Caco-2 (cell line): ENCODE measurements at regions not wholly inside any gene's neighbourhood (a gene's known extent, or its start where the extent isn't known, plus 50 kb on each side); places are given as distances from the start of the nearest gene placed in this dataset.

ENCODE experiments used
- BruUV-seq: library from RNA; stranded (reverse); fragments of 400-500 nt; replicated peaks from 2 replicates; lab custom pipeline; 2021; lab: Mats Ljungman, UMichigan
- CTCF ChIA-PET: fragments of 300-600 bp; sonication (Branson Sonifier 250); formaldehyde crosslinking; loops from one replicate; lab custom pipeline; 2022; ENCODE audit warnings: antibody characterized with exemption; lab: Charles Lee
- POLR2A ChIA-PET: fragments of 300-600 bp; sonication (Branson Sonifier 250); formaldehyde crosslinking; loops from one replicate; lab custom pipeline; 2022; ENCODE audit warnings: antibody characterized with exemption; lab: Charles Lee
- DNase-seq, 2 experiments: peaks; one replicate each; pipeline versions ENCODE4 v3.0.0 to v3.0.0-alpha.2; 2020 to 2022
- H3K27me3 ChIP-seq: replicated peaks from 2 replicates; pipeline ENCODE4 v1.6.0; 2011; ENCODE audit warnings: low read length; ENCODE audit not compliant: control insufficient read depth, insufficient read depth
- H3K36me3 ChIP-seq: 2 replicates; pipeline ENCODE4 v1.5.1; 2011; ENCODE audit warnings: low read length; ENCODE audit not compliant: control insufficient read depth, insufficient read depth
- H3K4me1 ChIP-seq: fragments of 250-450 bp; sonication (Bioruptor Pico); 2 replicates; pipeline ENCODE4 v1.5.1; 2020; ENCODE audit warnings: mild to moderate bottlenecking
- H3K4me3 ChIP-seq: 2 replicates; pipeline ENCODE4 v1.5.1; 2011; ENCODE audit warnings: low read depth, mild to moderate bottlenecking, control low read depth, low read length
- H3K9me3 ChIP-seq: fragments of 250-450 bp; sonication (Bioruptor Pico); 2 replicates; pipeline ENCODE4 v1.5.1; 2020; ENCODE audit warnings: mild to moderate bottlenecking, moderate library complexity
- H3K27ac Mint-ChIP-seq: one replicate; pipeline ENCODE4 v1.8.0; 2022; ENCODE audit warnings: mixed read lengths; ENCODE audit not compliant: unreplicated experiment
- H3K27me3 Mint-ChIP-seq: one replicate; pipeline ENCODE4 v1.8.0; 2022; ENCODE audit warnings: mixed read lengths; ENCODE audit not compliant: insufficient read depth, unreplicated experiment
- H3K36me3 Mint-ChIP-seq: one replicate; pipeline ENCODE4 v1.8.0; 2022; ENCODE audit warnings: mild to moderate bottlenecking, mixed read lengths; ENCODE audit not compliant: insufficient read depth, unreplicated experiment
- H3K4me1 Mint-ChIP-seq: one replicate; pipeline ENCODE4 v1.8.0; 2022; ENCODE audit warnings: low read depth, mixed read lengths; ENCODE audit not compliant: unreplicated experiment
- H3K4me3 Mint-ChIP-seq: one replicate; pipeline ENCODE4 v1.8.0; 2022; ENCODE audit warnings: mild to moderate bottlenecking, moderate library complexity, mixed read lengths; ENCODE audit not compliant: unreplicated experiment
- H3K9me3 Mint-ChIP-seq: one replicate; pipeline ENCODE4 v1.8.0; 2022; ENCODE audit warnings: mixed read lengths; ENCODE audit not compliant: unreplicated experiment
- intact Hi-C: fragments of 100-400 bp; cut with micrococcal nuclease; formaldehyde crosslinking; loops from one replicate; pipeline ENCODE4 v1.10.0; 2022; ENCODE audit not compliant: unreplicated experiment
- TF ChIP-seq, protein P1 (sequence below), 2 experiments: fragments of 200-600 bp in 1 of 2; IDR thresholded peaks; 1 replicate in 1 of 2; 2 replicates in 1 of 2; pipeline versions ENCODE4 v1.5.1 to v1.8.0; 2011 to 2022; ENCODE audit warnings: antibody characterized with exemption in 1 of 2, control low read depth in 1 of 2, inconsistent platforms in 1 of 2, low read depth in 1 of 2, low read length in 1 of 2, mild to moderate bottlenecking in 1 of 2, moderate library complexity in 1 of 2; ENCODE audit not compliant: insufficient read depth in 1 of 2, severe bottlenecking in 1 of 2, unreplicated experiment in 1 of 2

DNA sequence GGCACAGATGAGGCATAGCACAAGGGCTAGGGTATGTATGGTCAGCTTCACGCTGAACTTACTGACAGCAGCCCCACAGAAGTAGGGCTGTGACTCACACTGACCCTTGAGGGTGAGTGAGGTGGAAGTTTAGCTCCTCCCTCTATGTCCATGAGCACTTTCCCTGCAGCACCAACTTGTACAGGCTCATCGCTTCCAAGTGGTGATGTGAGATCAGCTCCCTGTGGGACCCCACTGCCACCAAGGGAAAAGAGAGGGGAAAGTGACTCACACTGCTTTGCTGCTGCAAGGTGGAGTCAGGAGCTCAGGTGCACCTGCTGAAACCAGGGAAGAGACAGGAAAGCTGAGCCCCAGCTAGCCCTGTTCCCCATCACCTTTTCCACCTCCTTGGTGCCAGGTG, 91.5 kb downstream of the TEX51 start:
- ChIA-PET POLR2A (no interaction called here), CTCF (interaction anchor here (1.2 kb wide), 1 partner anchor 20 kb away, joined by 3 read pairs; no protein-coding TSS in a partner anchor)
- no peaks in the 10 kb centered on the region for H3K36me3 Mint-ChIP-seq
- peaks cover 18% of the 10 kb centered on the region for H3K4me1 ChIP-seq
- TF ChIP-seq, protein P1, sequence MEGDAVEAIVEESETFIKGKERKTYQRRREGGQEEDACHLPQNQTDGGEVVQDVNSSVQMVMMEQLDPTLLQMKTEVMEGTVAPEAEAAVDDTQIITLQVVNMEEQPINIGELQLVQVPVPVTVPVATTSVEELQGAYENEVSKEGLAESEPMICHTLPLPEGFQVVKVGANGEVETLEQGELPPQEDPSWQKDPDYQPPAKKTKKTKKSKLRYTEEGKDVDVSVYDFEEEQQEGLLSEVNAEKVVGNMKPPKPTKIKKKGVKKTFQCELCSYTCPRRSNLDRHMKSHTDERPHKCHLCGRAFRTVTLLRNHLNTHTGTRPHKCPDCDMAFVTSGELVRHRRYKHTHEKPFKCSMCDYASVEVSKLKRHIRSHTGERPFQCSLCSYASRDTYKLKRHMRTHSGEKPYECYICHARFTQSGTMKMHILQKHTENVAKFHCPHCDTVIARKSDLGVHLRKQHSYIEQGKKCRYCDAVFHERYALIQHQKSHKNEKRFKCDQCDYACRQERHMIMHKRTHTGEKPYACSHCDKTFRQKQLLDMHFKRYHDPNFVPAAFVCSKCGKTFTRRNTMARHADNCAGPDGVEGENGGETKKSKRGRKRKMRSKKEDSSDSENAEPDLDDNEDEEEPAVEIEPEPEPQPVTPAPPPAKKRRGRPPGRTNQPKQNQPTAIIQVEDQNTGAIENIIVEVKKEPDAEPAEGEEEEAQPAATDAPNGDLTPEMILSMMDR (IDR thresholded peaks at IDR 0.05; ENCODE audit: insufficient read depth in 1 of 2, low read depth in 1 of 2, low read length in 1 of 2, severe bottlenecking in 1 of 2, unreplicated experiment in 1 of 2), result no peak
- no peaks in the 10 kb centered on the region for H3K36me3 ChIP-seq
- no peaks in the 10 kb centered on the region for H3K27me3 Mint-ChIP-seq
- no peaks in the 10 kb centered on the region for H3K9me3 ChIP-seq
- DNase-seq, result no peak
- BruUV-seq, result no TSS peak
- peak overlapping the region; percentile 73 for H3K27ac Mint-ChIP-seq
- intact Hi-C loops, result no loop called here
- H3K27me3 ChIP-seq, result no peaks in the 10 kb centered on the region
- no peak overlapping the region for H3K4me3 Mint-ChIP-seq
- H3K4me3 ChIP-seq, result no peak overlapping the region
- H3K4me1 Mint-ChIP-seq, result peaks cover 16% of the 10 kb centered on the region
- peaks cover 9% of the 10 kb centered on the region for H3K9me3 Mint-ChIP-seq

DNA sequence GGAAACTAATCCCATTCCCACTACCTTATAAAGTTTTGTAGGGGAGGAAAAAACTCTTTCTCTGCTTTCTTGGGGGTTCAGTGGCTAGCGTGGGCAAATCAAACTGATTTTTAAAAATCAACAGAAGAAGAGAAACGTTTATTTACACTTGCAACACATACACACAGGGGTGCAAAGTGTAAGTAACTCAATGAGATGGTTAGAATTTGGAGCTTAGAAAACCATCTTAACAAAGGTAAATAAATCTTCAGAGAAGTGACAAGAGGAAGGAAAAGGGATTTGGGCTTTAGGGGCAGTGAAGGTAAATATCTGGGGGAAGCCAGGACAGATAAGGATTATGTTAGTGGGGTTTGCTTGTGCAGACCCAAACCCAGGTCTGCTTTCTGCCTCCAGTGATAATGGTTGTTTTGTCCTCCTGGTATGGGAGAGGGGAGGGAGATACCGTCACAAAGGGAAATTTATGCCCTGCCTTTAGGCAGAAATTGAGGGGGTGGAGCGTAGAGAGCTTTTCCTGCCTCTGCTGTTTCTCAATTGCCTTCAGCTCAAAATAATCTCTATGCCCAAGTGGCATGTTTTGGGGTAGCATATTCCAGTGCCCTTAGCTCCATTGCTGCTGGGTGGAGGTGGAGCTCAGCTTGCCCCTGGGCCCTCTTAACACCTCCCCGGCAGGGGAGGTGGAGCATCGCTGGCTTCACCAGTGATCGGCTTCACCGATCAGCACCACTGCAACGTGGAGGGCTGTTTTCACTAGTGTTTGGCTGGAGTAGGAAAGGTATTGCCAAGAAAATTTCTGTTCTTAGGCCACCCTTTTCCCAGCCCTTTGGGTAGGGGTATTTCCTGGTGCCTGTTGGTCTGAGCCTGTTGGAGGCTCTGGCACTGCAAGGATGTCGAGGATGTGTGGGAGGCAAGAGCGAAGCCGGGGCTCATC, 92.2 kb downstream of the TEX51 start:
- CTCF ChIA-PET, result interaction anchor here (1.1 to 1.2 kb wide), 2 partner anchors 19 to 21 kb away, joined by 3 read pairs; no protein-coding TSS in a partner anchor
- Histone ChIP-seq H3K27me3 (no peaks in the 10 kb centered on the region), H3K9me3 (no peaks in the 10 kb centered on the region), H3K36me3 (no peaks in the 10 kb centered on the region), H3K4me1 (peaks cover 25% of the 10 kb centered on the region), H3K4me3 (no peak overlapping the region)
- TF ChIP-seq, protein P1 (IDR thresholded peaks at IDR 0.05; ENCODE audit: insufficient read depth in 1 of 2, low read depth in 1 of 2, low read length in 1 of 2, severe bottlenecking in 1 of 2, unreplicated experiment in 1 of 2), result no peak
- no TSS peak for BruUV-seq
- intact Hi-C loops, result no loop called here
- H3K9me3 Mint-ChIP-seq, result peaks cover 9% of the 10 kb centered on the region
- DNase-seq, result no peak
- H3K27me3 Mint-ChIP-seq, result no peaks in the 10 kb centered on the region
- POLR2A ChIA-PET, result no interaction called here
- no peak overlapping the region for H3K4me3 Mint-ChIP-seq
- peak overlapping the region; percentile 73 for H3K27ac Mint-ChIP-seq
- H3K36me3 Mint-ChIP-seq, result no peaks in the 10 kb centered on the region
- H3K4me1 Mint-ChIP-seq, result peaks cover 22% of the 10 kb centered on the region

DNA sequence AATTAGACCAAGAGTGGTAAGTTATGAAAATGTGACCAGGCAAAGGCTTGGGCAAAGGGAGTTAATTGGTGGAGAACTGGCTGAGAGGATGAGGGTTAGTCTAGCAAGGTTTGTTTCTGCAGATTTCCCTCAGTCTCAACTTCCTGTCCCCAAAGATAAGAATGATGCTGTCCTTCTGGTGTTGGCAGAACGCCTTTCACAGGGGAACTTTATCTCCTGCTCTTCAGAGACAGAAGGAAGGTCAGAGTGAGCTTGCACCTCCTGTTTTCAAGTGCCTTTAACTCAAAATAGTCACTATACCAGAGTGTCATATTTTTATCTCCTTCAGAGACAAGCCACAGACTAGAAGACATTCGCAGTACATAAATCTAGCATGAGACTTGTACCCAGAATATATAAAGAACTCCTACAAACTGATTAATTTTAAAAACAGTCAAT, 95.7 kb downstream of the TEX51 start:
- Mint-ChIP-seq H3K27ac (peak overlapping the region; percentile 30), H3K9me3 (peaks cover 9% of the 10 kb centered on the region), H3K4me3 (no peak overlapping the region), H3K4me1 (peaks cover 47% of the 10 kb centered on the region), H3K36me3 (no peaks in the 10 kb centered on the region), H3K27me3 (no peaks in the 10 kb centered on the region)
- POLR2A ChIA-PET, result no interaction called here
- TF ChIP-seq, protein P1 (IDR thresholded peaks at IDR 0.05; ENCODE audit: insufficient read depth in 1 of 2, low read depth in 1 of 2, low read length in 1 of 2, severe bottlenecking in 1 of 2, unreplicated experiment in 1 of 2), result no peak
- Histone ChIP-seq H3K4me3 (no peak overlapping the region), H3K36me3 (no peaks in the 10 kb centered on the region), H3K9me3 (no peaks in the 10 kb centered on the region), H3K27me3 (no peaks in the 10 kb centered on the region), H3K4me1 (peaks cover 49% of the 10 kb centered on the region)
- BruUV-seq, result no TSS peak
- CTCF ChIA-PET, result no interaction called here
- intact Hi-C loops, result no loop called here
- DNase-seq, result no peak
